ENCODE measurements at regions not wholly inside any gene's neighbourhood (a gene's known extent, or its start where the extent isn't known, plus 50 kb on each side); places are given as distances from the start of the nearest gene placed in this dataset.

DNA sequence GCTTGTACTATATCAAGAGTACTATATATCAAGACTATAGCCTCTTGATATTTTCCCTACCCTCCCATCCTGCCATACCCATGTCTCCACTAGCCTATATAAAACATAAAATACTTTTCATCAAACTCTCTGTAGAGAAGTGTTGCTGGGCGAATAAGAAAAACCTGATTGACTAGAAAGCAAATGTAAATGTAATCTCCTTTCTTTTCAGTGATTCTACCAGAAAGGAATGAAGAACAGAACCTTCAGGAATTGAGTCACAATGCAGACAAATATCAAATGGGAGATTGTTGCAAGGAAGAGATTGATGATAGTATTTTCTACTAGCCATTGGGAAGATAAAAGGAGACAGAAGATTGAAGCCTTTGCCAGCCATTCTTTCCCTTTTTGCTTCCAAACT, 89.2 kb downstream of the KCNRG start:
- DNase-seq: no peak

DNA sequence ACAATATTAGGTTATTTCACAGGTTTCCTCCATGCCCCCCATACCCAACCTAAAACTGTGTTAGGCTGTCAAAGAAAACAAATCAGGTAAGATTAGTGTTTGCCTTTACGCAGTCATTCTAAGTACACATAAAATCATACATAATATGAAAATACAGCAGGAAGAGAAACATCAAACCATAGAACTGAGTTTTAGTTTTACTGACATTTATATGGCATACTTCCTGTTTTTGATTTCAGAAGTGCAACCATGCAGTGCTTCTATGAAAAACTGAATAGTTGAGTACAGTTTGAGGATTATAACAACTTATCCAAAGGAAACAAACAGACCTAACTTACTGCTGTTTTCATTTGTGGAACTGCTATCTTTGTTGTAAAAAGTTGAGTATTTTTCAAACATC, 91.3 kb downstream of the KCNRG start:
- DNase-seq: no peak

DNA sequence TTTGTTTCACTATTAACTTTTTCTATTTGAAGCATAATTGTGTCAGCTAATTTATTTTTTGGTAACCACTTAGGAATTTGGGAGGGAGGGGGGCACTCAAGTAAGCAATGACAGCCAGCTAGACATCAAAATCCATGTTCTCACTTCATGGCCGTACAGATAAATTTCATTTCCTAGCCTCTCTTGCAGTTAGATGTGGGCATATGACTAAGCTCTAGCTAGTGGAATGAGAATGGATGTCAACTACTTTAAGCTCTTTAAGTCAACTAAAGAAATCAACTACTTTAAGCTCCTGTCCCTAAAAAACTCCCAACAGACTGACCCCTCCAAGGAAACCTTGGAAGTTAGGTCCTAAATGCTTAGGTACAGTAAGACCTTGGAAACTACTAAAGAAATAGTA, 92.0 kb downstream of the KCNRG start:
- no peak for DNase-seq

DNA sequence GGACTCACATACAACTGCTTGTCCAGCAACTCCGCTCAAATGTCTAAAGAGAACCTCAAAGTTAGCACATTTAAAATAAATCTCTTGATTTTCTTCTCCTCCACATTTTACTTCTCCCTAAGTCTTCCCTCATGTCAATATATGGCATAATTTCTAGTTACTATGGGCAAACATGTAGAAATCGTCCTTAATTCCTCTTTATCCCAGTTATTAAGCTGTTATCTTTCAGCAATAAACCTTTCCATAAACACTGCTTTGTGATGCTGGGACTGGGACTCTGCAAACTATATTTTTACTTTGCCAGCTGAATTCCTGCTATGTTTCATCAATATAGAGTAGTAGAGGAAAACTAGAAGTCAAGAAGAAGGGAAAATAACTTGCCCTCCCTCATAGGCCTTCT, 99.7 kb downstream of the KCNRG start:
- no peak for DNase-seq

DNA sequence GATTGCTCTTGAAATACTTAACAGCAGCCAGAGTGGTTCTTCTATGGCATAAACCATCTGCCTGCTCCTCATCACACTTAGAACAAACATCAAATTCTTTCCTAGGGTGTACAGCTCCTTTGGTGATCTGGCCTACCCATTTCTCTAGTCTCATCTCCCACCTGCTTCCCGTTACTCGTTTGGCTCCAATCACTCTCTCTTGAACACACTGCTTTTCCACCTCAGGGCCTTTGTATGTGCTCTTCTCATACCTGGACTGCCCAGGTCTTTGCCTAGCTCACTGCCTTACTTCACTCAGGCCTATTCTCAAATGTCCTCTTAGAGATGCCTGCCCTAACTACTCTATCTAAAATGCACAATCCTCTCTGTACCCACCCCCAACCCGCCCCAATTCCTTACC, 100.5 kb downstream of the KCNRG start:
- DNase-seq: no peak

DNA sequence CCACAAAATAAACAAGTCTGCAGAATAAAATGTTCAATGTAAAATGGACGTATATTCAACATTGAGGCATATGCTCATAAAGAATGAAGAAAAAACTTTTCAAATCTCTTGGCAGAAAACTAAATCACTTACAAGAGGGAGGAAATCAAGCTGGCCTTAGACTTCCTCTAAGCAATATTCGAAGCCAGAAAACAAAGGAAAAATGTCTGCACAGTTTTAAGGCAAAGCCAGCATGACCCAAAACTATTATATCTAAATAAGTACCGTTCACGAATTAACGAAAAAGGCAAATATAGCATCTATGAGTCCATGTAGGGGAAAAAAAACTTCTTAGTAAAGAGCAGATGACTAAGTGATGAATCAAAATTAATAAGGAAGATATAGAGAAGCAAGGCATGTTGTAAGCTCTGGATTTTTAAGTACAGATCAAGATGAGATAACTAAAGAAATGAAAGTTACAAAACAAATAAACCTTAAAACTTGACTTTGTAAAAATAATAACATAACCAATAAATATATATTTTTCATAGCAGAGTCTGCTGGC, 101.3 kb downstream of the KCNRG start:
- no peak for DNase-seq

DNA sequence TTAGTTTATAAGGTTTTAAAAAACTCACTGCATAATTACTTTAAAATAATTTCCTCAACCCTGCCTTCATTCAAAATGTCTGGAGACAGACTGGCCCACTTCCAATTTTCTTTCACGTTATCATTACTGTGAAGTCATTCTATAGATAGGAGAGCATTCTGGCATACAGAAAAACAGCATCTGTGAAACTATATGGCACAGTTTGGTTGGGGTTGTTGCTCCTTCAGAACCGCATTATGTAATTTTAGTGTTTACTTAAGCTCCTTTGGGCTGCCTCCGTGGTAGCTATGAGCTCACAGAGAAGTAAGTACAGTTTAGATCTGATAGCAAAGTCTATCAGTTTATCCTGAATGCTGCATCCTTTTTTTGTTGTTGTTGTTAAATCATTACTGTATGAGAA, 104.3 kb downstream of the KCNRG start:
- DNase-seq: no peak

DNA sequence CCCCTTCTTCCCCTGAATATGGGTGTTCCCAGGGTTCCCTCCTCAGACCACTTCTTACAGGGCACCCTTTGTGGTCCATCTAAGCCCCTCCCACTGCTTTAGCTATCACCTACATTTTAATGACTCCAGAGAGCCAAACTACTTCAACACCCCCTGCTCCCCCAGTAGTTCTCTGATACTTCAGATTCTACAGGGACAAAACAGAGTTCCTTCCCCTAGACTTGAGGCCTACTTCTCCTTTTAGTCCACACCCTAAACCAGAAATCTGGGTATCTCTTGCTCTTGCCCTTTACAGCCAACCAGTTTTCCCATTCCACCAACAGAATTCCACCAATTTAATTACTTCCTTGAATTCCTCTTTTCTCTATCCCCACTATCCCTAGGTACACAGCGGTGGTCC, 107.2 kb downstream of the KCNRG start:
- DNase-seq: no peak

DNA sequence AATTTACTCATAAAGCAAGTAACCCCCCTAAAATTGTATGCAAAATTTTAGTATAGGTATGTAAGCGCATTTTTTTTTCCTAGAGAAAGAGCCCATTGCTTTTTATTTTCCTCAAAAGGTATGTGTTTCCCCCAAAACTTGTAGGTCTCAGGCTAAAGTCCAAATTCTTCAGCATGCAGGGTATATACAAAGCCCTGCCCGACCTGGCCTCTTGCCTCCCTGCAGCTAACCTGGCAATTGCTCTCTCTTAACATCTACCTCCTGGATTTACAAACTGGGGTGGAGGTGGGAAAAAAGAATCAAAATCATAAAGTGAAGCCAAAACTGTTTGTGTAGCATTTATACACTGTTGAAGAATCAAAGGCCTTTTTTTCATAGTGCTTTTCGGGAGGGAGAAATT, 107.8 kb downstream of the KCNRG start:
- DNase-seq: no peak

DNA sequence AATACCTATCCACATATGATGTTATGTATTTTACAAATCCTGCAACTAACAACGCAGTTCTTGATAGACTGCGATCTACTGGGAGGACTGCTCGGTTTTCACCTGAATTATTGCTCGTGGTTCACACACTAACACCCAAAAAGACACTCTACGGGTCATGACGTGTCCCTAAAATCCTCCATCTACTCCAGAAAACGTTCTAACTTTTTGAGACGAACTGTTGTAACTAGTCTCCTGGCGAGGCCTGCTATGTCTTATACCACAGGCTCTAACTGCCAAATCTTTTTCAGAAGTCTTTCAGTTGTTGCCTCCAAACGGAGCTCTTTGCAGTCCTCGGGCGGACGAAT, 108.2 kb downstream of the KCNRG start:
- no peak for DNase-seq

DNA sequence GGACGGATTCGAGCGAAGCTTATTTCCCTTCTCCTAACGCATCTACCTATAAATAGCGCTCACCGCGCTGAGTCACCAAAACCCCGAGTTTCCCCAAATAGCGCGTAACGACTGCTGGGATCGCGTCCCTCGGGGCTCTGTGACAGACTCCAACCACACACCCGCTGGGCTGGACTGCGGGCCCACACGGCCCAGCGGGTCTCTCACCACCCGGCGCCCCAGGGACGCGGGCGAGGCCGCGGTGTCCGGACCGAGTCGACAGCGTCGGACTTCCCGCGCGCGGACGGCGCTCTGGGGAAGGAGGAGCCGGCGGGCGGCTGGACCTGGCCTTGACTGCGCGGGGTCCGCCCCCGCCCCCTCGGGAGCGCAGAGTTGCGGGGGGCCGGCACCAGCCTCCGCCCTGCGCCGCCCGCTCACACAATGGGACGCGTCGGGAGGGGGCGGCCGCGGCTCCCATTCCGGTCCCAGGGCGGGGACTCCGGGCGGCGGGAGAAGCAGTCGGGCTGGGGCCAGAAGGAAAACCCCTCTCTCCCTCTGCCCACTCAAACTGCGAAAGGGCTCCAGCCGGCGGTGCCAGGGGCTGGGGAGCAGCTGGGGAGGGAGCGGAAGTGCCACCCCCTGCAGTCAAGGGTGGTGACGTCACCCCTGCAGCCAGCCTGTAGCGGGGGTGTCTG, 108.8 kb downstream of the KCNRG start:
- peak; percentile 65 to 72 for DNase-seq

DNA sequence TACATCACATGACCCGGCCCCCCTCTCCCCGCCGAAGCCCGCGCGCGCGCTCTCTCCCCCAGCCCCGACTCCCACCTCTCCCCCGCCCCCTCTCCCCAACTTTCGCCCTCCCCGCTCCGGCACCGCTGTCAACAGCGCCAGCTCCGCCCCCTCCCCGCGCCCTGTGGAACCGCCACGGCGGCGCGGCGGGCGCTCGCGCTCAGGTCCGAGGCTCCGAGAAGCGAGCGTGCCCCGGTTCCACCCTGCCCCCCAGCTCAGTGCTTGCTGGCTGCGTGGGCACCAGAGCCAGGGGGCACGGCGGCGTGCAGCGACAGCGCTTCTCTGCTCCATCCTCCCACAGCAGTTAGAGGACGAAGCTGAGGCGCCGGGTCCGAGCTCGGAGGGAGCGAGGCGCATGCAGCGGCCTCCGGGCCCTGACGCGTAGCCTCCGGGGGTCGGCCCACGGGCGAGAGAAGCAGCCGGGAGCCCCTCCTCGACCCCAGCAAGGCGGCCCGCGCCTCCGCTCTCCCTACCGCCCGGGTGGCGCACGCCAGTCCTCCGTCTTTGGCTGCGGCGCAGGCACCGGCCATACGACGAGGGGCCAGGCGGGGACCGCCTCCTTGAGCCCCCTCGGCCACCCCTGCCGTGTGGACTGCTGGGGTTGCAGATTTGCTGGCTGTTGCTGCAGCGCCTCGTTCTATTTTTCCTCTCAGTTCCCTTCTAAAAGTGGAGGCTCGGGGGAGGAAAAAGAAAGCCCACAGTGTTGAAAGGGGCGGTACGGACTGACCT, 109.5 kb downstream of the KCNRG start:
- DNase-seq: peak; percentile 96 to 97

DNA sequence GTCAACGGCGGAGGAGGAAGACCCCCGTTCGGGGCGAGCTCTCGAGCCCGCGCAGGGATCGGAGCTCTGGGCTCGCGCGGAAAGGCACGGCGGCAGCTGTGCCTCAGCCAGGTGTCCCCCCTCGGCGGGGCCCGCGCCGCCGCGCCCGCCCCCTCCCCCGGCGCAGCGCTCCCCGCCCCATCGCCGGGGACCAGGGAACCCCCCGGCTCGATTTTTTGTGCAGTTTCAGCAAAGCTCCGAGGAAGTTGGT, 110.0 kb downstream of the KCNRG start:
- no peak for DNase-seq

DNA sequence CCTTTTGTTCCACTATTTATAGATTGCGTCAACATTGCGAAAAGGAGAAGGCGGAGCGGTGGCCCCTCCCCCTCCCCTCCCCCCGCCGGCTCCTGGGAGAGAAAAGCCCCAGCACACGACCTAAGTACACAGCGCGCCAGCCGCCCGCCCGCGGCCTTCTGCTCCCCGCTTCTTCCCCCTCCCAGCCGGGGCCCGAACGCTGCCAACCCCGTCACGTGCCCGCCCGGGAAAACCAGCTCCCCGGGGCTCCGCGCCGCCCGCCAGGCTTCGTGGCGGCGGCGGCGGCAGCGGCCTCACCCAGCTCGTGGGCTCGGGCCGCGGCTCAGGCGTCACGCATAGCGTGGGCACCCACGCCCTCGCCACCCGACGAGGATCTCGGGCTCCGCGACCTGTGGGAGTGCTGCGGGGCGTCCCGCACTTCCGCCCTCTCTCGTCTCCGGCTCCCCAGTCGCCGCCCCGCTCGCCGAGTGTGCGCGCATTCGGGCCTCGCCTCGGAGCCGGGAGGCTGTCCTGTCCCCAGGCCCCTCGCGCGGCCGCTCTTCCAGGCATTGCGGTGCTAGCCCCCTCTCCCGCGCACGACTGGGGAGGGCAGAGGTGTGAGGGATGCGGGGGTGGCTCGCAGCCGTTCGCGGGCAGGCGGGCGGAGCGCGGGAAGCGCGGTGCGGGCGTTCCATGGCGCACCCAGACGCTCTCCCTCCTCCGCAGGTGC, 110.5 kb downstream of the KCNRG start:
- DNase-seq: peak; percentile 91 to 92

DNA sequence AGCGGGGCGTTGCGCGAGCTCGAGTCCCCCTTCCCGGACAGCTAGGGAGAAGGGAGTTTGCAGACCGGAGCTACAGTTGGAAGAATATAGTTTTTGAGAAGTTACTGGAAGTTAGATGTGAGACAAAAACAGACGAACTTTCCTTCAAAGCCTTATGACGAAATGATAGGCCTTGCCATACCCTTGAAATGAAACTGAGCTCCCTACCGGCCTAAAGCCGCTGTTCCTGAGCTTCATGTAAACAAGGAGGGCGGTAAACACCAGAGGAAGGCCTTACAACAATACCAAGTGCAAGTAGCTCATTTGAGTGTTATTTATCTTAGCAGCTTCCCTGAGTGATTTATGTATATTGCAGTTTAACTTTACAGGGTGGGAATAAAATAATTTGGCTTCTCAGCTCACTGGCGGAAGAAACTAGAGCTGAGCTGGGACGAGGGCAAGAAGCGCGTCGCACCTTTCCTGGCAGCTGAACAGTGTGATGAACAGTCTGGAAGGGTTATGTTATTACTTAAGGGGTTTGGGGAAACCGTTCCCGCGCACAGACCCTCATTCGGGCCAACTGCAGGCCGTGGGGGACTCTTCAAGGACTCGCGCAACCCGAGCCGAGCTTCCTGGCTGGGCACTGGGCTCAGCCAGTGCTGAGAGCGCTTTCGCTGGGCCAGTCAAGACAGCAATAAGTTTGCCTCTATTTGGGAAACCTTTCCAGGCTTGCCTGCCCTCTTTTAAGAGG, 111.2 kb downstream of the KCNRG start:
- peak in 1 of 2 experiments; percentile 16 for DNase-seq

DNA sequence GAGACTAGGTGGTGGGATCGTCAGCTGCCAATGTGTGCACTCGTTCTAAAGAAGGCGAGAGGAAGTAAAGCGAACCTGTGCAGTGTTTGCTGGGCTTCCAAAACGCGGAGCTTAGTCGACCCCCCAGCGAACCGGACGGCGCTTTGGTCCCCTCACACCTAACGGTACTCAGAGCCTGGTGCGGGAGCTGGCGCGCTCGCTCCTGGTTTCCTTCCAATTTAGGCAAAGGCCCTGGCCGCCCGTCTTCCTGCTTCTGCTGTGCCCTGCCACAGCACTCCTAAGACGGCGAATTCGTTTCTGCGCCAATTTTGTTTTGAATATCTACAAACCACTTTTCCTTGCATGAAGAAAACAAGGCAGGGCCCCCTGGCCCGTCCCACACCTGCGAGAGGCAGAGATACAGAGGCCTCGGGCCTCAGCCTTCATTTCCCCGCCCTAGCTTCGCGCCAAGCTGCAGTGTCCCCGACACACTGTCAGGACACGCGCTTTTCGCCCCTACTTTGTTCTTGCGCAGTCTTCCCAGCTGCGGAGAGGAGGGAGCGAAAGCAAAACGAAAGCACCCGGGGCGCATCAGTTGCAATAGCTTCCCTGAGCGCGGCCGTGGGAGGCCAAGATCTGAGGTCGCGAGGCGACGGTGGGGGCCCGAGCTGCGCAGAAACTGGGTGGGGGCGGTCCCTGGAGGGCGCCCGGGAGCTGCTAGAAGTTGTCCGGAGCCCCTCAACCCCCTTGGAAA, 111.9 kb downstream of the KCNRG start:
- DNase-seq: peak; percentile 64 to 66

DNA sequence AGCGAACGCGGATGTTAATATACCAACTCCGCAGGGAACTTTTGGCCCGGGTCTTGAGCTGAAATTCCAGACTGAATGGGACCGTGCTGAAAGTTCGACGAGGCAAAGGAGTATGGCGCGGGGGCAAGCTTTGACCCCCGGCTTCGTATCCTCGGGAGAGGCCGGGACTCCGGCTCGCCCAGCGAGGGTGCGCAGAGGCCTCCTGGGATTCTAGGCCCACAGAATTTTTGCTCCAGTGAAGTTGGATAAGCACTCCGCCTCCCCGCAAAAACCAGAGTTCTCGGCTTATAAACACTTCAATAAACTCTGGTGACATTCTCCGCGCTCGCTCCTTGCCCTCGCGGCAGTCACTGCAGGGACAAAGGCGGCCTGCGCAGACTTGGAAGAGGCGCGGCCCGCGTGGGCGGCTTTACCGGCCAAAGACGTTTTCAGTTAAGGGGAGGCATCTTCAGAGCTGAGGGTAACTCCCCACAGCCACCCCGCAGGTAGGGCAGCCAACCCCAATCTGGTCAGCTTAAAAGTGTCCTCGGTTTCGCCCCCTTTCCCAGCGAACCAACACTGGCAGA, 112.6 kb downstream of the KCNRG start:
- DNase-seq: no peak

DNA sequence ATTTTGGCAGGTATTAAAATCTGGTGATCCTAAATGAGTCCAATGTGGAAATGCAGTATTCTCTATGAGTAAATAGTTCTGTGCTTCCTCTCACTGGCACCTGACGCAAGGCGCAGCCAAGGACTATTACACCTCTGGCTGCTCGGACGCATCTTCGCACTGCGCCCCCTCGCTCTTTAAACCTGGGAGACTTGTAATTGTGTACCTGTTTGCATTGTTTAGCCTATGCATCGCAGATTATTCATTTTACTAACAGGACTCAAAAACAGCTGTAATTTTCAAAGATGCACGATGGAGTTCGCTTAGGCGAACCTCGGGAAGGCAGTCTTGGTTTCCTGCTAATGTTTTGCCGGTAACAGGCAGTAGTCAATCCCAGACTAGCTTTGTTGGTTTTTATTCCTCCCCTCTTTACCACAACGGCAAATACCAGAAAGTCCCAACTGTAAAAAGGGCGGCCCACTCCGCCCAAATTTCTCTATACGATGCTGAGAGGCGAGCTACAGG, 113.2 kb downstream of the KCNRG start:
- DNase-seq: peak in 1 of 2 experiments; percentile 12

DNA sequence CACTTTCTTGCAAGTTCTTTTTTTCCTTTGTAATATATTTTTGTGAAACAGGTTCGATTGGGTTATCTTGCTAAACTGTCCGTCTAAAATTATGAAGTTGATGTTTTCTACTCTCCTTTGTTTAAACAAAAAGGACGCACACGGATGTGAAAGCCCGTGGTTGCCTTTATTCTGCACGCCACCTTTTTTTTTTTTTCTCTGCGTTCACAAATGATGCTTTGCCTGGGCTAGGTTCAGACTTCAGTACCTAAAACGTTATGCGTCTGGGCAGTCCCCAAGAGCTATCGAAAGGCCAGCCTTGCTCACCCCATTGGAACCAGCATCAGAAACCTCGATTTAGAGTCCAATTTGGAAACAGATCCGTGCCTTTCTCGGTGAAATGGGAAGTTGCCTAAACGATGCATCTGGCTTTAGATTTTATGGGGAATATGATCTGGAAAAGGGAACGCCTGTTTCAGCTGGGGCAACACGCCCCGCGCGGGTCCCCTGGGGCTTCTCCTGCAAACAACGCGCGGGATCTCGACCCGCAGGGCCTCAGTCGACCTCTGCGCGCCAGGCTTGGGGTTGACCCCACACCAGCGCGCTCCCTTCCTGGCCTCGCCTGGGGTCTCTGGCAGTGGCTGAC, 113.9 kb downstream of the KCNRG start:
- DNase-seq: no peak

DNA sequence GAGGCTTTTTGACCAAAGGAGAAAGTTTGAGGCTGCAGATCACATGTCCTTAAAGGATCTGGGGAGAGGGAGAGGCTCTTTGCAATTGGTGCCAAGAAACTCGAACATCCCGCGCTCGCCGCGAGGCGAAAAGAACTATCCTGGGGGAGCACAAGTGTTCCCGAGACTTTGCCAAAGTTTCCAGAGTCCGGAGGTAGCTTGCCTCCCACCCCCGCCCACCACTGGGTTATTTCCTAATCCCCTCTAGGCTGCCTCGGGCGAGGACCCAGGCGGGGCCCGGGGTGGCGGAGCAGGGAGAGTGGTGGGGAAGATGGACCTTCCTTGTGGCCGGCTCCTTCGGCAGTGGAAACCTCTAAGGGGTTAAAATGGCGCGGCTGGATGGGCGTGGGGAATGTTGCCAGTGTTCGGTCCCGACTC, 114.5 kb downstream of the KCNRG start:
- DNase-seq: no peak

DNA sequence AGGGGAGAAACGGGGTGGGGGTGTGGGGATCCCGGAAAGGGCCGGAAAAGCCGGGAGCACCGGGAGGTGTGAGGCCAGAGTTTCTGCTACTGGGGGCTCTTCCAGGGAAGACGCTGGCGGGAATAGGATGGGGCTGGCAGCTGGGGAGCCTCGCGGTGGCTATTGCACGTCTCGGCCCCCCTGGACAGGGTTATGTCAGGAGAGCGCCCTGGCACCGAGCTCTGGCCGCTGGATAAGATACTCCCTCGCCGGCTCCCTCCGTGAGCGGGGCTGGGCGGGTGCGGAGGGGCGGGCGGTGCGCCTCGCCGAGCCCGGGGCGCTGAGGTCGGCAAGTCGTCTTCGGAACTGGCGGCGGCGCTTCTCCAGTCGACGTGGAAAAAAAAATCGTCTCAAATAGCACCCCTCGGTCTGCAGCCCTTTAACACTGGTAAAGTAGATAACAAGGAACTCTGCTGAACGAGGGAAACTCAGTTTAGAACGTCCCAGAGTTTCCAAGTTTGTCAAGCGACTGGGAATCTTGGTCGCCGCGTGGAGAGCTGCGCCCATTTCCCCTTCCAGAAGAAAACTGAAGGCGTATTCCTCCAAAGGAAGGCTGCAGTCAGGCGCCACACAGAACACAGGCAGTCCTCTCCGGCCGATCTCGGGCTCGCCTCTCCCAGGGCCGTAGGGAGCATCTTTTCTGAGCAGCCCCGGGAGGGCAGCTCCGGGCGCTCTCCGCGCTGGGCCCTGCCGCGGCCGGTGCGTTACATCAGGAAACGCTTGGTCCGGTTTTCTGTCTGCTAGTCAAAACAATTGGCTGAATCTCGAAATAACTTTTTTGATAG, 115.1 kb downstream of the KCNRG start:
- DNase-seq: peak in 1 of 2 experiments; percentile 12

Measured in activated CD4-positive, alpha-beta T cell treated with anti-CD3 and anti-CD28 coated beads, Interleukin-2, amount 50 U/mL, for 4 hours (primary cell).